Activated CD4-positive, alpha-beta T cell treated with anti-CD3 and anti-CD28 coated beads, Interleukin-2, amount 10 ng/mL, durations not matched to agents 7 days and 5 days (primary cell): ENCODE measurements at regions not wholly inside any gene's neighbourhood (a gene's known extent, or its start where the extent isn't known, plus 50 kb on each side); places are given as distances from the start of the nearest gene placed in this dataset.
"Not testable (repeated sequence)": the region's sequence is repeated elsewhere in the genome, so short reads cannot be mapped to it uniquely, and the experiment has no call there.

Experiments used
- CTCF ChIA-PET: fragments of 350-600 bp; sonication (Branson Sonifier 250); formaldehyde crosslinking; loops from one replicate; lab custom pipeline; 2021; ENCODE audit warnings: antibody characterized with exemption; lab: Charles Lee
- POLR2A ChIA-PET: fragments of 350-600 bp; sonication (Branson Sonifier 250); formaldehyde crosslinking; loops from one replicate; lab custom pipeline; 2021; ENCODE audit warnings: antibody characterized with exemption; lab: Charles Lee
- DNase-seq: peaks from one replicate; pipeline ENCODE4 v3.0.0-alpha.2; 2020
- H3K27ac Mint-ChIP-seq: one replicate; pipeline ENCODE4 v1.8.0; 2021; ENCODE audit warnings: mild to moderate bottlenecking, moderate library complexity, mixed read lengths
- H3K27me3 Mint-ChIP-seq: one replicate; pipeline ENCODE4 v1.8.0; 2021; ENCODE audit warnings: mixed read lengths
- H3K36me3 Mint-ChIP-seq: one replicate; pipeline ENCODE4 v1.8.0; 2021; ENCODE audit warnings: low read depth, mixed read lengths
- H3K4me1 Mint-ChIP-seq: one replicate; pipeline ENCODE4 v1.8.0; 2021; ENCODE audit warnings: mixed read lengths
- H3K4me3 Mint-ChIP-seq: one replicate; pipeline ENCODE4 v1.8.0; 2021; ENCODE audit warnings: mild to moderate bottlenecking, moderate library complexity, mixed read lengths
- H3K9me3 Mint-ChIP-seq: one replicate; pipeline ENCODE4 v1.8.0; 2021; ENCODE audit warnings: mixed read lengths

GRCh38 chr4:27096142-27096824, 235.6 kb downstream of the STIM2 start:
- Mint-ChIP-seq H3K27me3 (no peaks in the 10 kb centered on the region), H3K27ac (no peak overlapping the region), H3K4me3 (no peak overlapping the region), H3K9me3 (no peaks in the 10 kb centered on the region), H3K36me3 (no peaks in the 10 kb centered on the region), H3K4me1 (no peaks in the 10 kb centered on the region)
- POLR2A ChIA-PET: no interaction called here
- CTCF ChIA-PET: no interaction called here
- DNase-seq: no peak

GRCh38 chr4:27098034-27098433, 237.4 kb downstream of the STIM2 start:
- H3K27ac Mint-ChIP-seq: no peak overlapping the region
- DNase-seq: no peak
- no peaks in the 10 kb centered on the region for H3K9me3 Mint-ChIP-seq
- H3K4me3 Mint-ChIP-seq: no peak overlapping the region
- no peaks in the 10 kb centered on the region for H3K36me3 Mint-ChIP-seq
- ChIA-PET POLR2A (no interaction called here), CTCF (no interaction called here)
- no peaks in the 10 kb centered on the region for H3K4me1 Mint-ChIP-seq
- H3K27me3 Mint-ChIP-seq: no peaks in the 10 kb centered on the region

GRCh38 chr4:27100713-27101112, 240.1 kb downstream of the STIM2 start:
- ChIA-PET POLR2A (no interaction called here), CTCF (no interaction called here)
- DNase-seq: no peak
- no peaks in the 10 kb centered on the region for H3K27me3 Mint-ChIP-seq
- no peaks in the 10 kb centered on the region for H3K4me1 Mint-ChIP-seq
- no peak overlapping the region for H3K4me3 Mint-ChIP-seq
- no peaks in the 10 kb centered on the region for H3K36me3 Mint-ChIP-seq
- H3K9me3 Mint-ChIP-seq: no peaks in the 10 kb centered on the region
- no peak overlapping the region for H3K27ac Mint-ChIP-seq

- POLR2A ChIA-PET: no interaction called here
These were observed 240.5 kb downstream of the STIM2 start for GRCh38 chr4:27101126-27101525.

GRCh38 chr4:27101561-27101960, 240.9 kb downstream of the STIM2 start:
- ChIA-PET POLR2A (no interaction called here), CTCF (no interaction called here)
- no peaks in the 10 kb centered on the region for H3K4me1 Mint-ChIP-seq
- H3K9me3 Mint-ChIP-seq: no peaks in the 10 kb centered on the region
- H3K27me3 Mint-ChIP-seq: peaks cover 4% of the 10 kb centered on the region
- no peak overlapping the region for H3K4me3 Mint-ChIP-seq
- no peaks in the 10 kb centered on the region for H3K36me3 Mint-ChIP-seq
- no peak for DNase-seq
- H3K27ac Mint-ChIP-seq: no peak overlapping the region

More at GRCh38 chr4:27101126-27101525, 240.5 kb downstream of the STIM2 start:
- Mint-ChIP-seq H3K36me3 (no peaks in the 10 kb centered on the region), H3K27me3 (peaks cover 2% of the 10 kb centered on the region), H3K4me1 (no peaks in the 10 kb centered on the region), H3K4me3 (no peak overlapping the region), H3K9me3 (no peaks in the 10 kb centered on the region), H3K27ac (no peak overlapping the region)
- CTCF ChIA-PET: no interaction called here
- DNase-seq: no peak

- ChIA-PET POLR2A (no interaction called here), CTCF (no interaction called here)
- no peaks in the 10 kb centered on the region for H3K9me3 Mint-ChIP-seq
- H3K36me3 Mint-ChIP-seq: no peaks in the 10 kb centered on the region
- no peaks in the 10 kb centered on the region for H3K4me1 Mint-ChIP-seq
- no peak for DNase-seq
- H3K27ac Mint-ChIP-seq: no peak overlapping the region
- H3K27me3 Mint-ChIP-seq: no peaks in the 10 kb centered on the region
- no peak overlapping the region for H3K4me3 Mint-ChIP-seq
These were observed 251.0 kb downstream of the STIM2 start for GRCh38 chr4:27111627-27112026.

- no peaks in the 10 kb centered on the region for H3K9me3 Mint-ChIP-seq
- H3K4me3 Mint-ChIP-seq: no peak overlapping the region
- H3K27ac Mint-ChIP-seq: no peak overlapping the region
- no peak for DNase-seq
- ChIA-PET POLR2A (no interaction called here), CTCF (no interaction called here)
- no peaks in the 10 kb centered on the region for H3K36me3 Mint-ChIP-seq
- H3K4me1 Mint-ChIP-seq: no peaks in the 10 kb centered on the region
- H3K27me3 Mint-ChIP-seq: no peaks in the 10 kb centered on the region
These were observed 251.9 kb downstream of the STIM2 start for GRCh38 chr4:27112587-27112986.

GRCh38 chr4:27115221-27115620, 254.6 kb downstream of the STIM2 start:
- DNase-seq: no peak
- Mint-ChIP-seq H3K4me3 (no peak overlapping the region), H3K27ac (no peak overlapping the region), H3K27me3 (no peaks in the 10 kb centered on the region), H3K4me1 (no peaks in the 10 kb centered on the region), H3K9me3 (no peaks in the 10 kb centered on the region), H3K36me3 (no peaks in the 10 kb centered on the region)
- POLR2A ChIA-PET: no interaction called here
- CTCF ChIA-PET: no interaction called here

GRCh38 chr4:27117453-27117852, 256.8 kb downstream of the STIM2 start:
- Mint-ChIP-seq H3K4me3 (no peak overlapping the region), H3K9me3 (no peaks in the 10 kb centered on the region), H3K36me3 (no peaks in the 10 kb centered on the region), H3K27ac (no peak overlapping the region), H3K4me1 (no peaks in the 10 kb centered on the region), H3K27me3 (peaks cover 2% of the 10 kb centered on the region)
- ChIA-PET CTCF (no interaction called here), POLR2A (no interaction called here)
- no peak for DNase-seq

- Mint-ChIP-seq H3K4me3 (no peak overlapping the region), H3K27ac (no peak overlapping the region), H3K9me3 (no peaks in the 10 kb centered on the region), H3K4me1 (no peaks in the 10 kb centered on the region), H3K36me3 (no peaks in the 10 kb centered on the region), H3K27me3 (peaks cover 2% of the 10 kb centered on the region)
- no peak for DNase-seq
- CTCF ChIA-PET: no interaction called here
- POLR2A ChIA-PET: no interaction called here
These were observed 258.6 kb downstream of the STIM2 start for GRCh38 chr4:27119239-27119638.

GRCh38 chr4:27121830-27122229, 261.2 kb downstream of the STIM2 start:
- Mint-ChIP-seq H3K27ac (no peak overlapping the region), H3K36me3 (no peaks in the 10 kb centered on the region), H3K27me3 (peaks cover 2% of the 10 kb centered on the region), H3K9me3 (no peaks in the 10 kb centered on the region), H3K4me1 (no peaks in the 10 kb centered on the region), H3K4me3 (no peak overlapping the region)
- POLR2A ChIA-PET: no interaction called here
- no peak for DNase-seq
- CTCF ChIA-PET: no interaction called here

- Mint-ChIP-seq H3K27ac (no peak overlapping the region), H3K36me3 (no peaks in the 10 kb centered on the region), H3K4me3 (no peak overlapping the region), H3K9me3 (no peaks in the 10 kb centered on the region), H3K27me3 (peaks cover 2% of the 10 kb centered on the region), H3K4me1 (no peaks in the 10 kb centered on the region)
- CTCF ChIA-PET: no interaction called here
- DNase-seq: no peak
- POLR2A ChIA-PET: no interaction called here
These were observed 262.6 kb downstream of the STIM2 start for GRCh38 chr4:27123123-27123768.

GRCh38 chr4:27123769-27124124, 263.1 kb downstream of the STIM2 start:
- Mint-ChIP-seq H3K9me3 (no peaks in the 10 kb centered on the region), H3K27me3 (peaks cover 2% of the 10 kb centered on the region), H3K36me3 (no peaks in the 10 kb centered on the region), H3K4me3 (no peak overlapping the region), H3K27ac (no peak overlapping the region), H3K4me1 (no peaks in the 10 kb centered on the region)
- no peak for DNase-seq
- CTCF ChIA-PET: no interaction called here
- POLR2A ChIA-PET: no interaction called here

GRCh38 chr4:27126895-27127294, 266.3 kb downstream of the STIM2 start:
- H3K4me1 Mint-ChIP-seq, DNase-seq, POLR2A ChIA-PET, H3K27ac Mint-ChIP-seq, H3K4me3 Mint-ChIP-seq, CTCF ChIA-PET, H3K9me3 Mint-ChIP-seq, H3K36me3 Mint-ChIP-seq, H3K27me3 Mint-ChIP-seq: not testable (repeated sequence)
